GM18861 (cell line): ENCODE measurements at regions not wholly inside any gene's neighbourhood (a gene's known extent, or its start where the extent isn't known, plus 50 kb on each side); places are given as distances from the start of the nearest gene placed in this dataset.

ENCODE experiments used
- ATAC-seq: cut with Tn5 transposase; IDR thresholded peaks from one replicate; pipeline ENCODE4 v1.9.1; 2021; ENCODE audit not compliant: unreplicated experiment

GRCh38 chr10:24104895-24105294 lies 104.0 kb upstream of the KIAA1217 start:
- no peak for ATAC-seq

DNA sequence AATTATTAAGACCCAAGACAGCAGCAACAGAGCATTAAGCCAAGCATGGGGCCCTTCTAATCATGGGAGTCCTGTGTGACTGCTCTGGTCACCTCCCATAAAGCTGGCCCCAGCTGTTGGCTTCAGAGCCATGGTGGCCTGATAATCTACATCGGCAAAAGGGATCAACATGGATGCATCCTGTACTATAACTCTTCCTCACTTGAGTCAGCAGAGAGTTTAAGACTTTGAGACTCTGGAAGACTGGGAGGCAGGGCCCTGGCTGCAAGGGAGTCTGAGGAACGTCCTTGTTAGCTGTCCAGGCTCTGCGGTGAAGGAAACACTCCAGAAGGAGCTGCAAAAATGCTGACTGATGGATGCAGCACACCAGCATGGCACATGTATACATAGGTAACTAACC lies 95.0 kb upstream of the KIAA1217 start:
- ATAC-seq, result no peak

DNA sequence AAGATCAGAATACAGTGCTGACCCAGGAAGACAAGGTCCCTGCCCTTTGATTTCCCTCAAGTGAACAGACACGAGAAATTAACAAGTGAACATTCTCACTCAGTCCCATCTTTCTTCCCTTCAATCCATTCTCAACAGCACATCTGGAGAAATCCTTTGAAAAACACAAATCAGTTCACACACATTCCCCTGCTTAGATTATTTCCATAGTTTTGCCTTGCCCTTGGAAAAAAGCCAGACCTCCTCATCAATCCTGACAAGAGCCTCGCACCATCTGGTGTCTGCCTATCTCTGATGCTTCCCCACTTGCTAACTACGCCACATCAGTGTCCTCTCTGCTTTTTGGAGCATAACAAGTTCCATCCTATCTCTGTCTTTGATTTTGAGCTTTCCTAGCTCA lies 94.4 kb upstream of the KIAA1217 start:
- ATAC-seq, result no peak

GRCh38 chr10:24115403-24115802 lies 93.5 kb upstream of the KIAA1217 start:
- no peak for ATAC-seq

- ATAC-seq, result no peak
These were observed 90.7 kb upstream of the KIAA1217 start for GRCh38 chr10:24118246-24118645.

DNA sequence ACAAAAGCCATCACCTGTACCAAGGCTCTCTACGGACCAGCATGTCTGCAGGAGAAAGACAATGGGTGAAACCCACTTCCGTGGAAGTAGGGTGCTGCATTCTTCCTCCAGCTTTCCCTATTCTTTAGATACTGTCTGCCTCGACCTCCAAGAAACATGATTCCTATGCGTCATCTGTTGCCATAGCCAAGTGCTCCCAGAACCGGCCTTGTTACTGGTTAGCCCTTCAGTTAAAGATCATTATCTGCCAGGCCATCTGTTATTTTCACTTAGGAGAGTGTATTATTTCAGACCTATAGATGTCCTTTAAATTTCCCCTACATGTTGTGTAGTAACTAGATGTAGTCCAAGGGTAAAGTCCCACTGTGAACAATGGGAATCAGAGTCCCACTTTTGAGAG lies 89.0 kb upstream of the KIAA1217 start:
- no peak for ATAC-seq

GRCh38 chr10:24120646-24121045 lies 88.3 kb upstream of the KIAA1217 start:
- ATAC-seq, result no peak

- no peak for ATAC-seq
These were observed 81.4 kb upstream of the KIAA1217 start for GRCh38 chr10:24127516-24127915.

DNA sequence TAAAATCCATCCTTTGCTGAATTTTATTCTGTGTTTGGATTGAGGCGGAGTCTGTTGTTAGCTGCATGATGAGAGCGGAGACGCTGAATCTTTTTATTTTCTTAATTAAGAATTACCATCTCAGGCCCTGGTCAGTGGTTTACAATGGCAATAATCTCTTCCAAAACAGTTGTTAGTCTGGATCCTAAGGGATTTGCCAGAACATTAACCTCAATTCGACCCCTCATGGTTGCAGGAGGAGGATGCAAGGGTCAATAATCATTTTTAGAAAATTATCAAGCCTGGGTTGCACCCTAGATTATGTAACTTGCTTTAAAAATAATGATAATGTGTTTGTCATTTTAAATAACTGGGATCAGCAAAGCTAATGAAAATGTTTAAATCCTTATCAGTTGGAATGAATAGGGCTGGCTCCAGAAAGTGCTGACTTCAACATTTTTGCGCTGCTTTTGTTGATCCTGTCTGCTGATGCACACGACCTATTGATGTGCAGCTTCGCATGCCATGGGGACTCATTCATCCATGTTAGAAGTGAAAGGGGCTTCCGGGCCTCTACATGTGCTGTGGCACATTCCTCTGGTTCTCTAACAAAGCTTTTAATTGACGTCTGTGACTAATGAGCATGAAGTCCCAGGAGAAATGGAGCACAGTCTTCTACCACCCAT lies 80.7 kb upstream of the KIAA1217 start:
- no peak for ATAC-seq

DNA sequence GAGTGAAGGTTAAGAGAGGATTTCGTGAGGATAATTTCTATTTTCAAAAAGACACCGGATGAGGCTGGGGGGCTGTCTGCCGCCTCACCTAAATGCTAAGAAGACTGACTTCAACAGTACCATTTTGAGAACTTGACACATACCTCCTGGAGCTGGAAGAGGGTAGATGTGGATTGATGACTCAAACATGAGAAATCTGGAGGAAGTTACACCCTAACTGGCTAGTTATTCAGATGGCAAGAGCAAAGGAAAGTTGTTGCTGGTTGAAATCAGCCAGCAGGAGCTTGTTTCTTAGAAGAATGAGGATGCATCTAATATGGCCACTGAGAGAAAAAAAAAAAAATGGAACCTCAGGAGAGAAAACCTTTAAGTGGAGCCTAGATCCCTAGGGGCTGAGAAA lies 76.2 kb upstream of the KIAA1217 start:
- no peak for ATAC-seq

- ATAC-seq, result no peak
These were observed 75.1 kb upstream of the KIAA1217 start for GRCh38 chr10:24133835-24134234.

DNA sequence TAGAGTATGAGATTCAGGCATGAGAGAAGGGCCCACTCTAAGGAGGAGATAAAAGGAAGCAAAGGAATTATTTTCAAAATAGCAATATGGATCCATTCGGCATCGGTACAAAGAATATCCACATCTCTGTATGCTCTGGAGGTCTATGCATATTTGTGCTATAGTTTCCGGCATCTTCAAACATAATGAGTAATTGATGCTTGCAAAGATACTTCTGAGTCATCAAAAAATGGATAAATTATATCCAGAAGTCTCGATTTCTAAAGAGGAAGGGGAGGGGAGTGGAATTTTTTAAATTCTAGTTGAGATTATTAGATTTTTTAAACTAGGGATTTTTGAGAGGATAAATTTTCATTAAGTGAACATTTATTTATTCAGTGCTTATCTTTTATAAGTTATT lies 72.9 kb upstream of the KIAA1217 start:
- no peak for ATAC-seq

- ATAC-seq, result no peak
These were observed 61.6 kb upstream of the KIAA1217 start for GRCh38 chr10:24147321-24147720.

- no peak for ATAC-seq
These were observed 59.3 kb upstream of the KIAA1217 start for GRCh38 chr10:24149640-24150039.

- no peak for ATAC-seq
These were observed 58.1 kb upstream of the KIAA1217 start for GRCh38 chr10:24150853-24151252.

DNA sequence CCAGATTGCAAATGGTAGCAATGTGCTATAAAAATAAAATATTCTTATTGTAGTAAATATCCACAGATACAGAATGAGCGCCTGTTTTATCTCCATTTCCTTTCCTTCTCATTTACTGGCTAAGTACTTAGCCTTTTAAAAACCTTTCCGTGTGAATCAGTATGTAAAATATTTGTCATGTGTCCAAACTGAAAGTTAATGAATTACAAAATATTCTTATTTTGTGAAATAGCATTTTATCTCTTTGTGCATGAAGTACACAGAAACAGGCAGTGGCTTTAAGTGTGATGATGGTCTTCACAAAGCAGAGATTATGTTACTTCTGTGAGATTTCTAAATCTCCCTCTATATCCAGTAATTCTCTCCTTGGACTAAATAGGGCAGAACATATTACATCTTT lies 56.7 kb upstream of the KIAA1217 start:
- no peak for ATAC-seq

DNA sequence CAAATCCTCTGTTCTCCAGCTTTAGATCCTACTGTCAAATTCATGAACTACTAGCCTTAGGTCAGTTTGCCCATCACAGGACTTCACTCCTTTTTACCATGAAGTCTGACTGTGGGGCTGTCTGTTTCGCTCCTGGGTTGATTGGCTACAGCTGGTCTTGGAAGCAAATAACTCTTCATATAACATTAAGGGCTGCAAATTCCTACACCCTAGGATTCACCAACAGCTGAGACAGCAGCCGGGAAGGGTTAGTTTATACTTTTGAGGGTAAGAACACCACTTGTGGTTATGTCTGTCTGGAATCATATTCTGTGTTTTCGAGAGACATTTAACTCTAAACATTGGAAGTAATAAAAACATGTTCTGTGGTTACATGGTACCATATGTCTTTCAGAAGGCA lies 55.9 kb upstream of the KIAA1217 start:
- no peak for ATAC-seq

- ATAC-seq, result no peak
These were observed 55.4 kb upstream of the KIAA1217 start for GRCh38 chr10:24153537-24153936.

DNA sequence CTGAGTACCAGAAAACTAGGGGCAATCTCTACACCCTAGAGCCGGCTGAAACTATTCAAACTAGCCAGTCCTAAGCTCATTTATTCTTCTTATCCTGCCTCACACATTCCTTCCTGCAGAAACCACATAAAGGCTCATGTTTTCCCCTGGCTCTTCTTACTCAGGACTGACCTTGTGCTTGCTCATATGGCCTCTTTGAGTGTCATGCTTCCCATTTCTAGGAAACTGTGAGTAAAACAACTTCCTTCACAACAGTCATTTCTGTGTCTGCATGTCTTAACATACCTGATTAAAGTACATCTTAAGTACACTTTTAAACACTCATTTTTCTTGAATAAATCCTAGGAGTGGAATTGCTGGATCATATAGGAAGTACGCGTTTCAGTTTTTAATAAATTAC lies 52.3 kb upstream of the KIAA1217 start:
- no peak for ATAC-seq

DNA sequence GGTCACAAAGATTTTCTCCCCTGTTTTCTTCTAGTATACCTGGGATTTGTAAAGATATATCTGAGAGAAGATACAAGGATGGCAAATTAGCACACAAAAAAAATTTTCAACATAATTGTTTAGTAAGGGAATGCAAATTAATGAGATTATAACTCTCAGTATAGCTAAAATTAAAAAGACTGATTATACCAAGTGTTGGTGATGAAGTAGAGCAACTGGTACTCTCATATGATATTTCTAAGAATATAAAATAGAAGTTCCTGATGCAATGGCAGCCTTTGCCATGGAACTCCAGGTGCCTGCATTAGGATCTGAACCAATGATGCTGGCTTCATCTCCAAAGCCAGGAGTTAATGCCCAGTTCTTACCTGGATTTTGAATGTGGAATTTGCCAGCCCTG lies 51.4 kb upstream of the KIAA1217 start:
- ATAC-seq, result no peak
